ENCODE measurements at regions not wholly inside any gene's neighbourhood (a gene's known extent, or its start where the extent isn't known, plus 50 kb on each side); places are given as distances from the start of the nearest gene placed in this dataset.
"Not testable (repeated sequence)": the region's sequence is repeated elsewhere in the genome, so short reads cannot be mapped to it uniquely, and the experiment has no call there.

GRCh38 chr6:81366972-81367371, 385.5 kb downstream of the TENT5A start:
- Histone ChIP-seq H3K9me3 (ENCODE audit: control insufficient read depth, insufficient read depth, low read depth, low read length) (no peaks in the 10 kb centered on the region), H3K36me3 (ENCODE audit: control insufficient read depth, insufficient read depth, low read length) (no peaks in the 10 kb centered on the region), H3K4me1 (ENCODE audit: control insufficient read depth, insufficient read depth, low read length) (no peaks in the 10 kb centered on the region), H3K4me3 (ENCODE audit: low read depth, low read length) (no peak overlapping the region), H3K9ac (ENCODE audit: low read length) (no peak overlapping the region), H3K27me3 (ENCODE audit: control insufficient read depth, insufficient read depth, low read length) (no peaks in the 10 kb centered on the region), H3K27ac (ENCODE audit: low read depth, low read length) (no peak overlapping the region)

DNA sequence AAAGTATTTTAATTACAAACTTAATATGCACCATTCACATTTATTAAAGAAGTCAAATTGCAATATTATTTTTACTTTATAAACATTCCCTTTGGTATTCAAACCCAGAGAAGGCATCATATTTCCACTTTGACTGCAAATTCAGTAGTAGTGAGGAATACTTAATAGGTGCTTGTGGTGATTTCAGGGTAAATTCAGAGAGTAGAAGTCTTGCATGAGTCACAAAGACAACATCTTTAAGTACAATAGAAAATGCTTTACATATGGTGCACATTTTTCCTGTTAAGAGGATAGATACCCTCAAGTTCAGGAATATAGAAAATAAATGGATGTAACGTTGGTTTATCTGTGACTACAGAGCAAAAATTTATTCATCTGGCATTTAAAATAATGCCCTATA, 390.2 kb downstream of the TENT5A start:
- H3K9me3 ChIP-seq (ENCODE audit: control insufficient read depth, insufficient read depth, low read depth, low read length): no peaks in the 10 kb centered on the region

DNA sequence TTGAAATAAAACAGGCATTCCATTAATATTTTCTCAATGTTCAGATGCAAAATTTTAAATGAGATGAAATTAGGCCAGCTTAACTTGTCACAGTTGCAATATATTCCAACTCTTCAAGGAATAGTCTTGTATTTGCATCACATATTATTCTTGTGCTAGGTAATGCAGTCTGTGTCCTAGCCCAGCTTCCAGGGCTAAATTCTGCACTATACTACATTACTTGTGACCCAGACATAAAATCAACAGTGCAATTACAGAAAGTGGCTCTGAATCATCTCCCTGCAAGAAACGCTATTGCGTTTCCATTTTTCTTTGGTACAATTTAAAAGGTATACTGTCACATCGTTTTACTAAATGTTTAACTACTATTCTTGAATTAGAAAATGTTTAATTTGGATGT, 399.2 kb downstream of the TENT5A start:
- Histone ChIP-seq H3K4me1 (ENCODE audit: control insufficient read depth, insufficient read depth, low read length) (peaks cover 3% of the 10 kb centered on the region; the same call in 1 of the 2 replicates), H3K27me3 (ENCODE audit: control insufficient read depth, insufficient read depth, low read length) (no peaks in the 10 kb centered on the region), H3K27ac (ENCODE audit: low read depth, low read length) (no peak overlapping the region), H3K9ac (ENCODE audit: low read length) (no peak overlapping the region), H3K4me3 (ENCODE audit: low read depth, low read length) (no peak overlapping the region), H3K36me3 (ENCODE audit: control insufficient read depth, insufficient read depth, low read length) (no peaks in the 10 kb centered on the region), H3K9me3 (ENCODE audit: control insufficient read depth, insufficient read depth, low read depth, low read length) (no peaks in the 10 kb centered on the region)

More for the DNA sequence above, 390.2 kb downstream of the TENT5A start:
- H3K4me1 ChIP-seq (ENCODE audit: control insufficient read depth, insufficient read depth, low read length): peaks cover 4% of the 10 kb centered on the region; the same call in 1 of the 2 replicates
- H3K27ac ChIP-seq (ENCODE audit: low read depth, low read length): no peak overlapping the region
- no peak overlapping the region for H3K4me3 ChIP-seq (ENCODE audit: low read depth, low read length)
- H3K27me3 ChIP-seq (ENCODE audit: control insufficient read depth, insufficient read depth, low read length): no peaks in the 10 kb centered on the region
- H3K9ac ChIP-seq (ENCODE audit: low read length): no peak overlapping the region
- no peaks in the 10 kb centered on the region for H3K36me3 ChIP-seq (ENCODE audit: control insufficient read depth, insufficient read depth, low read length)

GRCh38 chr6:81344026-81344425, 408.5 kb downstream of the TENT5A start:
- H3K4me1 ChIP-seq (ENCODE audit: control insufficient read depth, insufficient read depth, low read length); H3K9me3 ChIP-seq (ENCODE audit: control insufficient read depth, insufficient read depth, low read depth, low read length); H3K4me3 ChIP-seq (ENCODE audit: low read depth, low read length); H3K9ac ChIP-seq (ENCODE audit: low read length); H3K27ac ChIP-seq (ENCODE audit: low read depth, low read length); H3K36me3 ChIP-seq (ENCODE audit: control insufficient read depth, insufficient read depth, low read length); H3K27me3 ChIP-seq (ENCODE audit: control insufficient read depth, insufficient read depth, low read length): not testable (repeated sequence)

GRCh38 chr6:81340946-81341345, 411.5 kb downstream of the TENT5A start:
- Histone ChIP-seq H3K4me1 (ENCODE audit: control insufficient read depth, insufficient read depth, low read length) (no peaks in the 10 kb centered on the region), H3K36me3 (ENCODE audit: control insufficient read depth, insufficient read depth, low read length) (no peaks in the 10 kb centered on the region), H3K4me3 (ENCODE audit: low read depth, low read length) (no peak overlapping the region), H3K9me3 (ENCODE audit: control insufficient read depth, insufficient read depth, low read depth, low read length) (no peaks in the 10 kb centered on the region), H3K27me3 (ENCODE audit: control insufficient read depth, insufficient read depth, low read length) (no peaks in the 10 kb centered on the region), H3K9ac (ENCODE audit: low read length) (no peak overlapping the region), H3K27ac (ENCODE audit: low read depth, low read length) (no peak overlapping the region)

GRCh38 chr6:81331526-81331925, 421.0 kb downstream of the TENT5A start:
- H3K4me1 ChIP-seq (ENCODE audit: control insufficient read depth, insufficient read depth, low read length): no peaks in the 10 kb centered on the region
- H3K4me3 ChIP-seq (ENCODE audit: low read depth, low read length): no peak overlapping the region
- no peaks in the 10 kb centered on the region for H3K9me3 ChIP-seq (ENCODE audit: control insufficient read depth, insufficient read depth, low read depth, low read length)
- no peaks in the 10 kb centered on the region for H3K36me3 ChIP-seq (ENCODE audit: control insufficient read depth, insufficient read depth, low read length)
- H3K9ac ChIP-seq (ENCODE audit: low read length): no peak overlapping the region
- H3K27me3 ChIP-seq (ENCODE audit: control insufficient read depth, insufficient read depth, low read length): no peaks in the 10 kb centered on the region
- H3K27ac ChIP-seq (ENCODE audit: low read depth, low read length): no peak overlapping the region

DNA sequence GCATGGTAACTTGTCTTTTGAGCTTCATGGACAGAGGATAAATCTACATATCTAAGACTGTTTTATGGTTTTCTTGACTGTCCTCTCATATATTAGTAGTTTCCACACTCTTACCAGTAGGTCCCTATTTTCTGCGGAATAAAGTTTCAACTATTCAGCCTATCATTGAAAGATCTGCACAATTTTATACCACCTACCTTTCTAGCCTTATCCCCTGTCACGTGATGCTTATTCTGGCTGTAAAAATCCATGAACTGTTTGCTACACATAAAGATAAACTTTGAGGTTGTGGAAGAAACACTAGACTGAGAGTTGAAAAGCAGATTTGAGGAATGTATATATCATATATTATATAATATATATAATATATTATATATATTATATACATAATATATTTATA, 423.8 kb downstream of the TENT5A start:
- H3K4me3 ChIP-seq (ENCODE audit: low read depth, low read length): no peak overlapping the region
- no peaks in the 10 kb centered on the region for H3K27me3 ChIP-seq (ENCODE audit: control insufficient read depth, insufficient read depth, low read length)
- no peak overlapping the region for H3K9ac ChIP-seq (ENCODE audit: low read length)
- H3K36me3 ChIP-seq (ENCODE audit: control insufficient read depth, insufficient read depth, low read length): no peaks in the 10 kb centered on the region
- no peaks in the 10 kb centered on the region for H3K9me3 ChIP-seq (ENCODE audit: control insufficient read depth, insufficient read depth, low read depth, low read length)
- H3K4me1 ChIP-seq (ENCODE audit: control insufficient read depth, insufficient read depth, low read length): no peaks in the 10 kb centered on the region
- H3K27ac ChIP-seq (ENCODE audit: low read depth, low read length): no peak overlapping the region

DNA sequence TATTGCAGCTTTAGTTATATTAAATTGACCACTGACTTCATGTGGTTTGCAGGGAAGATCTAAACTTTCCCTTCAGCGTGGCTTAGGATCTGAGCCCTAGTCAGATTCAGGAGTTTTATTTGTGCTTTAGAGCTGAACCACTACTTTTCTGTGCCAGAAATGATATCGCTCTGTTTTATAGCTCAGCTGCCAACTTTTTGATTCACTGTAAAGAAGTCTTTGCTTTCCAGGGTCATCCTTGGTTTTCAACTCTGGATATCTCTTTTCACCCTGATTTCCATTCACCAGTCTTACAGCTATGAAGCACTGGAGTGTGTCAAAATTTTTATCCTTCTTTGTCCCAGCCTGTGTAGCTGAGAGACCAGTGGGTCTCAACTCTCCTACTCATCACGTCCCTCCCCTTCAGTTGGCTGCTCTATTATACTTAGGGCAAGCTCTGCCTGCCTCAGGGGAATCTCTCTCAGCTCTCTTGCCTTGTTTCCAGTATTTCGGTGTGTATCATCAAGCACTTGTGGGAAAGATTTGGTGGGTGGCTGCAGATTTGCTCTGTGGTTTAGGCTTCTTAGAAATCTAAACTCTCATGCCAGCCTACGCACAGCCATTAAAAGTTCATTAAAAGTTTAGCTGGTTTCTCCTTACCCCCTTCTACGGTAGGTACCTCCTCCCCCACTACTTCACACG, 425.5 kb downstream of the TENT5A start:
- no peak overlapping the region for H3K9ac ChIP-seq (ENCODE audit: low read length)
- H3K27me3 ChIP-seq (ENCODE audit: control insufficient read depth, insufficient read depth, low read length): no peaks in the 10 kb centered on the region
- no peak overlapping the region for H3K4me3 ChIP-seq (ENCODE audit: low read depth, low read length)
- no peak overlapping the region for H3K27ac ChIP-seq (ENCODE audit: low read depth, low read length)
- H3K36me3 ChIP-seq (ENCODE audit: control insufficient read depth, insufficient read depth, low read length): no peaks in the 10 kb centered on the region
- H3K4me1 ChIP-seq (ENCODE audit: control insufficient read depth, insufficient read depth, low read length): no peaks in the 10 kb centered on the region
- no peaks in the 10 kb centered on the region for H3K9me3 ChIP-seq (ENCODE audit: control insufficient read depth, insufficient read depth, low read depth, low read length)

GRCh38 chr6:81309811-81310210, 442.7 kb downstream of the TENT5A start:
- H3K4me3 ChIP-seq (ENCODE audit: low read depth, low read length): no peak overlapping the region
- H3K27me3 ChIP-seq (ENCODE audit: control insufficient read depth, insufficient read depth, low read length): no peaks in the 10 kb centered on the region
- no peaks in the 10 kb centered on the region for H3K9me3 ChIP-seq (ENCODE audit: control insufficient read depth, insufficient read depth, low read depth, low read length)
- no peaks in the 10 kb centered on the region for H3K4me1 ChIP-seq (ENCODE audit: control insufficient read depth, insufficient read depth, low read length)
- no peaks in the 10 kb centered on the region for H3K36me3 ChIP-seq (ENCODE audit: control insufficient read depth, insufficient read depth, low read length)
- no peak overlapping the region for H3K27ac ChIP-seq (ENCODE audit: low read depth, low read length)
- H3K9ac ChIP-seq (ENCODE audit: low read length): no peak overlapping the region

GRCh38 chr6:81308577-81309279, 443.8 kb downstream of the TENT5A start:
- Histone ChIP-seq H3K36me3 (ENCODE audit: control insufficient read depth, insufficient read depth, low read length) (no peaks in the 10 kb centered on the region), H3K27me3 (ENCODE audit: control insufficient read depth, insufficient read depth, low read length) (no peaks in the 10 kb centered on the region), H3K4me3 (ENCODE audit: low read depth, low read length) (no peak overlapping the region)

GRCh38 chr6:81307651-81308214, 444.7 kb downstream of the TENT5A start:
- Histone ChIP-seq H3K9me3 (ENCODE audit: control insufficient read depth, insufficient read depth, low read depth, low read length) (no peaks in the 10 kb centered on the region), H3K4me1 (ENCODE audit: control insufficient read depth, insufficient read depth, low read length) (no peaks in the 10 kb centered on the region), H3K27ac (ENCODE audit: low read depth, low read length) (no peak overlapping the region), H3K27me3 (ENCODE audit: control insufficient read depth, insufficient read depth, low read length) (no peaks in the 10 kb centered on the region), H3K9ac (ENCODE audit: low read length) (no peak overlapping the region), H3K4me3 (ENCODE audit: low read depth, low read length) (no peak overlapping the region), H3K36me3 (ENCODE audit: control insufficient read depth, insufficient read depth, low read length) (no peaks in the 10 kb centered on the region)

More at GRCh38 chr6:81308577-81309279, 443.8 kb downstream of the TENT5A start:
- Histone ChIP-seq H3K9me3 (ENCODE audit: control insufficient read depth, insufficient read depth, low read depth, low read length) (no peaks in the 10 kb centered on the region), H3K9ac (ENCODE audit: low read length) (no peak overlapping the region), H3K4me1 (ENCODE audit: control insufficient read depth, insufficient read depth, low read length) (no peaks in the 10 kb centered on the region), H3K27ac (ENCODE audit: low read depth, low read length) (no peak overlapping the region)

All from HUES6 (cell line).